ENCODE measurements at regions not wholly inside any gene's neighbourhood (a gene's known extent, or its start where the extent isn't known, plus 50 kb on each side); places are given as distances from the start of the nearest gene placed in this dataset.

- DNase-seq (ENCODE audit: low read depth, low spot score), result no peak
- no peak overlapping the region for H3K4me3 ChIP-seq (ENCODE audit: low read depth, low read length)
- TF ChIP-seq CTCF (IDR thresholded peaks at IDR 0.05; ENCODE audit: insufficient read depth, low read length, missing control alignments), result no peak
- CTCF ChIA-PET, result no interaction called here
- POLR2A ChIA-PET, result no interaction called here
Measured at GRCh38 chr1:193787061-193787460, 600.6 kb upstream of the B3GALT2 start.

- H3K4me3 ChIP-seq (ENCODE audit: low read depth, low read length), result no peak overlapping the region
- ChIA-PET CTCF (no interaction called here), POLR2A (no interaction called here)
- DNase-seq (ENCODE audit: low read depth, low spot score), result no peak
- no peak for TF ChIP-seq CTCF (IDR thresholded peaks at IDR 0.05; ENCODE audit: insufficient read depth, low read length, missing control alignments)
Measured at GRCh38 chr1:193785850-193786420, 599.5 kb upstream of the B3GALT2 start.

- ChIA-PET POLR2A (no interaction called here), CTCF (interaction anchor here (1.2 kb wide), 1 partner anchor 62 kb away, joined by 3 read pairs; no protein-coding TSS in a partner anchor)
- no peak for TF ChIP-seq CTCF (IDR thresholded peaks at IDR 0.05; ENCODE audit: insufficient read depth, low read length, missing control alignments)
- no peak overlapping the region for H3K4me3 ChIP-seq (ENCODE audit: low read depth, low read length)
- no peak for DNase-seq (ENCODE audit: low read depth, low spot score)
Measured at GRCh38 chr1:193774536-193775323, 588.3 kb upstream of the B3GALT2 start.

- TF ChIP-seq CTCF (IDR thresholded peaks at IDR 0.05; ENCODE audit: insufficient read depth, low read length, missing control alignments), result no peak
- no peak overlapping the region for H3K4me3 ChIP-seq (ENCODE audit: low read depth, low read length)
- CTCF ChIA-PET, result no interaction called here
- no peak for DNase-seq (ENCODE audit: low read depth, low spot score)
- POLR2A ChIA-PET, result no interaction called here
Measured at GRCh38 chr1:193771596-193771995, 585.2 kb upstream of the B3GALT2 start.

- ChIA-PET CTCF (no interaction called here), POLR2A (no interaction called here)
- no peak for TF ChIP-seq CTCF (IDR thresholded peaks at IDR 0.05; ENCODE audit: insufficient read depth, low read length, missing control alignments)
- H3K4me3 ChIP-seq (ENCODE audit: low read depth, low read length), result no peak overlapping the region
- DNase-seq (ENCODE audit: low read depth, low spot score), result no peak
Measured at GRCh38 chr1:193769651-193770050, 583.2 kb upstream of the B3GALT2 start.

GRCh38 chr1:193767886-193768285, 581.5 kb upstream of the B3GALT2 start:
- no peak overlapping the region for H3K4me3 ChIP-seq (ENCODE audit: low read depth, low read length)
- TF ChIP-seq CTCF (IDR thresholded peaks at IDR 0.05; ENCODE audit: insufficient read depth, low read length, missing control alignments), result no peak
- CTCF ChIA-PET, result no interaction called here
- POLR2A ChIA-PET, result no interaction called here
- DNase-seq (ENCODE audit: low read depth, low spot score), result no peak

Data from AG04449 (cell line).